Loucy (cell line): ENCODE measurements at regions not wholly inside any gene's neighbourhood (a gene's known extent, or its start where the extent isn't known, plus 50 kb on each side); places are given as distances from the start of the nearest gene placed in this dataset.

Experiments
- H2AFZ ChIP-seq: fragments of 200-600 bp; sonication (generic); 2 replicates; pipeline ENCODE4 v1.6.0; 2016; ENCODE audit warnings: antibody characterized with exemption, mild to moderate bottlenecking, low read length, moderate library complexity
- H3F3A ChIP-seq: fragments of 200-600 bp; 2 replicates; pipeline ENCODE4 v1.6.0; 2016; ENCODE audit warnings: antibody characterized with exemption, low read depth, mild to moderate bottlenecking
- H3K27me3 ChIP-seq: fragments of 200-600 bp; sonication (generic); 2 replicates; pipeline ENCODE4 v1.6.1; 2014; ENCODE audit warnings: low read length, mild to moderate bottlenecking; ENCODE audit not compliant: insufficient read depth, poor library complexity, severe bottlenecking
- H3K36me3 ChIP-seq: fragments of 200-600 bp; sonication (generic); 2 replicates; pipeline ENCODE4 v1.6.1; 2016; ENCODE audit warnings: low read length; ENCODE audit not compliant: insufficient read depth
- H3K4me1 ChIP-seq: fragments of 200-600 bp; sonication (generic); 2 replicates; pipeline ENCODE4 v1.5.1; 2014; ENCODE audit warnings: low read length, mild to moderate bottlenecking; ENCODE audit not compliant: insufficient read depth, poor library complexity, severe bottlenecking
- H3K4me2 ChIP-seq: fragments of 200-600 bp; sonication (generic); 2 replicates; pipeline ENCODE4 v1.6.0; 2014; ENCODE audit warnings: antibody characterized with exemption, low read length, low read depth, mild to moderate bottlenecking; ENCODE audit not compliant: poor library complexity, severe bottlenecking
- H3K4me3 ChIP-seq: fragments of 200-600 bp; sonication (generic); 2 replicates; pipeline ENCODE4 v1.5.1; 2014; ENCODE audit warnings: low read length, mild to moderate bottlenecking, mixed read lengths; ENCODE audit not compliant: poor library complexity, severe bottlenecking
- H3K79me2 ChIP-seq: fragments of 200-600 bp; sonication (generic); 2 replicates; pipeline ENCODE4 v1.6.1; 2014; ENCODE audit warnings: low read length; ENCODE audit not compliant: insufficient read depth
- H3K9ac ChIP-seq: fragments of 200-600 bp; sonication (generic); 2 replicates; pipeline ENCODE4 v1.6.0; 2014; ENCODE audit warnings: mild to moderate bottlenecking, low read depth, low read length, moderate library complexity; ENCODE audit not compliant: poor library complexity, severe bottlenecking
- H3K9me2 ChIP-seq: fragments of 200-600 bp; sonication (generic); replicated peaks from 2 replicates; pipeline ENCODE4 v1.6.1; 2016; ENCODE audit warnings: low read depth, low read length, mixed read lengths
- H3K9me3 ChIP-seq: fragments of 200-600 bp; sonication (generic); 2 replicates; pipeline ENCODE4 v1.6.1; 2014; ENCODE audit warnings: mild to moderate bottlenecking, antibody characterized with exemption, low read length, low read depth; ENCODE audit not compliant: insufficient read depth
- H4K20me1 ChIP-seq: fragments of 200-600 bp; sonication (generic); 2 replicates; pipeline ENCODE4 v1.6.0; 2014; ENCODE audit warnings: antibody characterized with exemption, low read length, mild to moderate bottlenecking; ENCODE audit not compliant: insufficient read depth, poor library complexity, severe bottlenecking
- CTCF ChIP-seq: fragments of 200-600 bp; sonication (generic); conservative IDR thresholded peaks from 2 replicates; pipeline ENCODE4 v1.5.1; 2014; ENCODE audit warnings: mild to moderate bottlenecking, antibody characterized with exemption, low read length
- EZH2phosphoT487 ChIP-seq: fragments of 200-600 bp; IDR thresholded peaks from 2 replicates; pipeline ENCODE4 v1.6.1; 2018; ENCODE audit warnings: antibody characterized with exemption, mild to moderate bottlenecking, moderate library complexity, borderline replicate concordance

DNA sequence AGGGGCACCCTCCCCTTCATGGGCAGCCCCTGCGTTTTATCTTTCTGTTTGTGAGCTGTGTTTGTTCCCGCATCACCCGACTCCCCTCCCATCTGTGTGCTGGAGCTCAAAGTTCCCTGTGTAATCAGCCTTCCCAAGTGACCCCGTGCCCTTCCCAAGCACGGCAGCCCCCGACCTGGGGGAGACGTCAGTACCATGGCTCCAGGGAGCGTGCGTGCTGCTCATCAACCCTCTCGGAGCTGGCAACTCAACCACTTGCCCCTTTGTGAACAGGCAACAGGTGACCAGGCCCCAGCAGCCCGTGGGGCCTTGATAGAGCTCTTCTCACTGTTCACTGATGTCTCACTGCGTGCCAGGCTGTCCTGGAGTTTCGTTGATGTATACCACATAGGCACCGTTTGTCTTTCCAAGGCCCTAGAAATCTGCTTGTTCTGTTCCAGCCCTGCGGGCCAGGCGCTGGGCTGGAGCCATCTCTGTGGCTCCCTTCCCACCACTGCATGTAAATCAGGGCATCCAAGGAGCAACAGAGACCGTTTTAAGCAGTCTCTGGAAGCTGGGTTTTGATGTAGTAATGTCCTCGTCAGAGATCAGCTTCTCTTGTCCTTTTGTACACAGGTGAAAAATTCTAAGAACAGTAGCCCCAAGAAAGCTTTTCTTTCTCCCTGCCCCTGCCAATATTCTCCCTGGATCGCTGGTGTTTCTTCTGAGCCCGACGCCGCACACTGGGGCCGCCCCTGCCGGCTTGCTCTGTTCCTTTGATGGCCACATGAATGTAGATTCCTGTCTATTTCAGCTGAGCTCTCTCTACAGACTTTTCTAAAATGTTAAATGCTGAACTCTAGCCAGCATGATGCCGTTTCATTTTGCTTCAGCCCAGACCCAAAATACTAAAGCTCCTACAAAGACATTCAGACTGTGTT, 107.0 kb upstream of the PTPRM start:
- Histone ChIP-seq H3K4me2 (no peak overlapping the region), H3K36me3 (no peaks in the 10 kb centered on the region), H4K20me1 (no peaks in the 10 kb centered on the region), H3K9ac (no peak overlapping the region), H3K4me3 (no peak overlapping the region), H3K79me2 (no peaks in the 10 kb centered on the region), H3K27me3 (no peaks in the 10 kb centered on the region), H3K4me1 (no peaks in the 10 kb centered on the region), H3K9me2 (no peaks in the 10 kb centered on the region), H3F3A (no peaks in the 10 kb centered on the region), H2AFZ (no peak overlapping the region), H3K9me3 (peaks cover 5% of the 10 kb centered on the region; the same call in 1 of the 2 replicates)
- TF ChIP-seq EZH2phosphoT487 (no peak), CTCF (no peak)

- Histone ChIP-seq H3K9ac (no peak overlapping the region), H2AFZ (no peak overlapping the region), H3K4me1 (no peaks in the 10 kb centered on the region), H3K9me2 (no peaks in the 10 kb centered on the region), H3K27me3 (no peaks in the 10 kb centered on the region), H3K4me2 (no peak overlapping the region), H3K4me3 (no peak overlapping the region), H3F3A (no peaks in the 10 kb centered on the region), H3K79me2 (no peaks in the 10 kb centered on the region), H3K36me3 (no peaks in the 10 kb centered on the region), H4K20me1 (no peaks in the 10 kb centered on the region), H3K9me3 (no peaks in the 10 kb centered on the region)
- TF ChIP-seq CTCF: no peak
- no peak for TF ChIP-seq EZH2phosphoT487
Observed at GRCh38 chr18:7464245-7464966, 102.7 kb upstream of the PTPRM start.

GRCh38 chr18:7466190-7466589, 100.9 kb upstream of the PTPRM start:
- H3F3A ChIP-seq: no peaks in the 10 kb centered on the region
- H3K4me2 ChIP-seq: no peak overlapping the region
- H3K4me3 ChIP-seq: no peak overlapping the region
- no peak for TF ChIP-seq EZH2phosphoT487
- TF ChIP-seq CTCF: no peak
- no peaks in the 10 kb centered on the region for H3K79me2 ChIP-seq
- no peaks in the 10 kb centered on the region for H3K9me3 ChIP-seq
- no peaks in the 10 kb centered on the region for H3K36me3 ChIP-seq
- no peaks in the 10 kb centered on the region for H4K20me1 ChIP-seq
- no peaks in the 10 kb centered on the region for H3K4me1 ChIP-seq
- H3K9me2 ChIP-seq: no peaks in the 10 kb centered on the region
- no peak overlapping the region for H3K9ac ChIP-seq
- no peaks in the 10 kb centered on the region for H3K27me3 ChIP-seq
- no peak overlapping the region for H2AFZ ChIP-seq
